ENCODE measurements at regions not wholly inside any gene's neighbourhood (a gene's known extent, or its start where the extent isn't known, plus 50 kb on each side); places are given as distances from the start of the nearest gene placed in this dataset.
"Not testable (repeated sequence)": the region's sequence is repeated elsewhere in the genome, so short reads cannot be mapped to it uniquely, and the experiment has no call there.

DNA sequence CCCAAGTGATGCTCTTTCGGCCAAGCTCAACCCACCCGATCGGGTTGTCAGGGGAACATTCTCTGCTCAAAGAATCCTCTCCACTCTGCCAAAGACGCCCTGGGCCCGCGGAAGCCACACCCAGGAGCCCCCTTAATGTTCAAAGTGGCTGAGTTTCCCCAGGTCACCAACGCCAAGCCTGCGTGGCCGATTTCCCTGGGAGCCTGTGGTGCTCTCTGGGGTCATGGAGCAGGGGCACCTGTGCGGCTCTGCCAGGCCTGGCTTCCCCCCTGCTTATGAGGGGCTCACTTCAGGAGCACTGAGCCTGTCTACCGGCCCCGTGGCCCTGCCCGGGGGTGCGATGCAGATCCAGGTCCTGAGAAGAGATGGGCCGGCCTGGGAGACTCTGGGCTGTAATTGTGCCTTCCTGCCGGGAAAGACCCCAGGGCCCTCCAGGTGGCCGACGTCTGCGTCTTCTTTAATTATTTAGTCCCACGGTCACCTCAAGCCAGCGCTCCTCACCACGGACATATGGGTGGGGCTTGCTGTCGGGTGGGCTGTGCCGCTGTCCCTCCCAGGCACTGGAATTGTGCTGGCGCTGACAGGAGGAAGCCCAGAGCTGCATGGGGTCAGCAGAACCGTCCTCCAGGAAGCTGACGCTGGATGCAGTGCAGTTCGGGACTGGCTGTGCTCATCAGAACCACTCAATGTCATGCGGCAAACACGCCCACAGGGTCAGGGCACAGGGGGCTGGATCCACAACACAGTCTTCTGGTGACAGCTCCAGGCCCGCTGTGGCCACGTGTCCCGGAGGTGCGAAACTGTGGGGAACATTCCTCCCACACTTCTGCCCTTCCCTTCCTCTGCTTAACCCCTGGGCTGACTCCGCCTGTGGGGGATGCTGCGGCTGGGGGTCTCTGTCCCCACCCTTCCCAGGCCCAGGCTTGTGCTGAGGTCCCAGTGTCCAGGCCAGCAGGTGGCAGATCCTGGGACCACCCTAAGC lies 267.6 kb upstream of the SFSWAP start:
- no peak for DNase-seq

DNA sequence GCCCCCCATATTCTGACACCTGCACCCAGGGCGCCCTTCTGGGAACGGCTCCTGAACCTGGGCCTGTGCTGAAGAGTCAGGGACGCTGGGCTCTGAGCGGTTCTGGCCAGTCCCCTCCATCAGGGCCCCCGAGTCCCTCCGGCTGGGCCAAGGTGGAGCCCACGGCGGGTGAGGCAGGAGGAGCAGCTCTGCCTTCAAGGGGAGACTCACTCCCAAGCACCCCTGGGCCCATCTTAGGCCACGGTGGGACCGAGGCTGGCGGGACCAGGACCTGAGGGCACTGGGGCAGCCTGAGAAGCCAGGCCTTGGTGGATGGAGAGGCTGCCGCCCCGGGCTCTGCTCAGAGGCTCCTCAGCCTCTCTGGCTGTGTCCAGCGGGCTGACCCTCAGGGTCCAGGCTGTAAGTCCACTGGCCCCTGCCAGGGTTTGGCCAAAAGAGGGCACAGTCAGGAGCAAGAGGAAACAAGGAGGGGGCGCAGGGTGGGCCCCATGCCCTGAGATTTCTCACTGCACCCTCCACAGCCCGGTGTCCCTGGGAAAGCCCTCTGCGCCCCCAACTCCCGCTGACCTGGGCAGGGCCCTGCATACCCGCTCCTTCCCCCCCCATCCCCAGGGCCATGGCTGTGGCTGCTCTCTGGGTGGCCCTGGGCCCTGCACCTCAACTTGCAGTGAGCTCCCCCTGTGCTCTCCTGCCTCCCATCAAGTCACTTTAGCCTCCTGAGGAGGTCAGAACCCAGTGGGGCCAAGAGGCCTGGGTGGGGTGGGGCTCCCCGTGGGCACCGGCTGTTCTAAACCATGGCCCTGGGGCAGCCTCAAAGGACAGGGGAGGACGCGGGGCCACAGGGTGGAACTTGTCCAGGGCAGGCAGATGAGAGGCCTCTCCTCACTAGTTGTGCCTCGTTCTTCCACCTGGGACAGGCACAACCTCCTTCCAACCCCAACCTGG lies 266.4 kb upstream of the SFSWAP start:
- DNase-seq: no peak

DNA sequence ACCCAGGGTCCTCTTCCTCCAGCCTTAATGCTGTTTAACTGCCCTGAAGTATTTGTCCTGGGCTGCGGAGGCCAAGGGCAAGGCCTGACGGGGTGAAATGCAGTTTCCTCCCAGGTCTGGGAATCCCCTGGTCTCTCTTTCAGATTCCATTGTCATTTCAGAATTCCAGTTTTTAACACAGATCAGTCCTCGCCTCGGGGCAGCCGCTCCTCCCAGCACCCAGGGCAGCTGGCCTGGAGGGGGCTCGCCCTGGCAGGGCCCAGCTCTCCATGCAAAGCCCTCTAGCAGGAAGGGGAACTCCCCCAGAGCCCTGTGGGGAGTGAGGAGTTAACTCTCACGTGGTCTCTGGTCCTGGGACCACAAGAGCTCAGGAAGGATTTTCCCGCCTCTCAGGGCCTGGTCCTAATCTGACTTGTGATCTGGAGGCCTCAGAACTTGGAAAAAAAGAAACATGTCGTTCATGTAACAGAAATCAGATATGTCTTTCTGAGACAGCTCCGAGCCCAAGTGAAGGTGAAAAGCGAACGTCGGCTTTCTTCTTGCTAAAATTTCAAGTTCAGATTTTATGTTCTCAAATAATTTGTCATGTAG lies 265.6 kb upstream of the SFSWAP start:
- no peak for DNase-seq

DNA sequence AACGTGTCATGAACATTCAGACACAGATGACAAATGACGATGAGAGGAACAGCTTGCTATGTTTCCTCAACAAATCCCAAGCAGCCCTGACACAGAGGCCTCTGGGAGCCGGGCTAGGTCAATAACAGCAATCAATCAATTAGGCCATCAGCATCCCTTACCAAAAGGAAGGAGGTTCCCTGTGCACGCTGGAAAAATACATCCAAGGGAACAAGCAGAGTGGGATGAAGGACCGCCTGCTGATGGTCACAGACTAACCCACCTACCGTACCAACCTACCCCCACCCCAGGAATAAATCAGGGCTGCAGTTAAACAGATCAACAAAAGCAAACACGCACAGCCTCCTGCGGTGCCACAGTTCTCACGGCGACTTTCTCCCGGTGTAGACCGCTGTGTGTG lies 265.1 kb upstream of the SFSWAP start:
- DNase-seq: no peak

DNA sequence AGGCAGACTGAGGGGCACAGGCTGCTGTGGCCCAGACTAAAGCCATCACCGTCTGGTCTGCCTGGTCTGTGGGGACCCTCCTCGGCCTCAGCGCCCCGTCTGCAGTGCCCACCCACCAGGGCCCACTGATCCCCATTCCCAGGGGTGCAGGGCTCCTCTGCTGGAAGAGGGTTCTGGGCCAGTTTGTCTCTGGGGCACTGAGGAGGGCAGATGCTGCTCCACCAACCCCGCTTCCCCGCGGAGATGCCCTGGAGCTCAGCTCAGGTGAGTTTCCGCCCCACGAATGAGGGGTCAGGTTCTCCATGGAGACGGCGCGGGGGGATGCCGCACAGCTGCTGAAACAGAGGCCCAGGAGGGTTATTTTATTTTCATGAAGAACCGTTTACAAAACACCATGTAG lies 263.3 kb upstream of the SFSWAP start:
- DNase-seq: not testable (repeated sequence)

DNA sequence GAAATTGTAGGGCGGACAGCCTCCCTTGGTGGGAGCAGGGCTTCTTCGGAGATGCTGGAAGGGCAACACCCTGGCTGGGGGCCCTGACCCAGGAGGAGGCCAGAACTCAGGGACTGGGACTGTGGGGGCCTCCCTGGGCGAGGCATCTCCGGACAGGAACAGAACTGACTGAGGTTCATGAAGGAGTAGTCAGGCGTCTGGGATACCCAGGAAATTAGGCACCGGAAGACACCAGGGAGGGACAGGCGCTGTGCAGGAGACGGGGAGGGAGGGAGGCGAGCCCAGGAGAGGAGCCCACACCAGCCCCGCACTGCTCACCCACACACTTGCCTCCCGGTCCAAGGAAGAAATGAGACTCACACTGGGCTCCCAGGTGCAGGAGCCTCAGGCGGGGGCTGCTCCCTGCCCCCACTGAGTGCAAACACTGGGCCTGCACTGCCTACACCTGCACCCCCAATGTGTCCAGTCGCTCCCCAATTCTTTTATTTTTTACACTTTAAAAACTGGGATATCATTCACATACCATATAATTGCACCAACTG lies 262.6 kb upstream of the SFSWAP start:
- DNase-seq: no peak

DNA sequence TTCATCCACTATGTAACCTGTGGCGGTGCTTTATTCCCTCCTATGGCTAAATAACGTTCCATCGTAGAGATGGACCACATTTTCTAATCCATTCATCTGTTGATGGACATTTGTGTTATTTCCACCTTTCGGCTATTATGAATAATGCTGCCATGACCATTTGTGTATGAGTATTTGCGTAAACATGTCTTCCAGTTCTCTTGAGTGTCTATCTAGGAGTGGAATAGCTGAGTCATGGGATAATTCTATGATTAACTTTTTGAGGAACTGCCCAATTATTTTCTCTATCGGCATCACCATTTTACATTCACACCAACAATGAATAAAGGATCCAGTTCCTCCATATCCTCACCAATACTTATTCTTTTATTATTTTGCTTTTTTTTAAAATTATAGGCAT lies 261.9 kb upstream of the SFSWAP start:
- DNase-seq: no peak

DNA sequence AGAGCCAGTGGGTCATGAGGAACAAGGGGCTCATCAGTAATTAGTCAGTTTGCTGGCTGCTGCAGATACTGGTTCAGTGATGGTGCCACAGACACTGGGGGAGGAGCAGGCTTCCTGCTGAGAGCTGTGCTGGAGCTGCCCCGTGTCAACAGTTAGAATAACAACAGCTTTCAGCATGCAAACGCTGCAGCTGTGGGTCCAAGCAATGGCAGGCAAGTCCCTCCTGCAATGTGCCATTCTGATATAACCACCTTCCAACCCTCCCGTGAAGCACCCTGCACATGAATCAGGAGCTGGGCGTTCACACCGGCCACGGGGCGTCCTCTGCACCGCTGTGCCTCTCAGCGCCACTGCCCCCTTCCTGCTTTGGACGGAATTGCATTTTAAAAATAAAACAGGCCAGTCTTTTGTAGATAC lies 258.4 kb upstream of the SFSWAP start:
- DNase-seq: no peak

DNA sequence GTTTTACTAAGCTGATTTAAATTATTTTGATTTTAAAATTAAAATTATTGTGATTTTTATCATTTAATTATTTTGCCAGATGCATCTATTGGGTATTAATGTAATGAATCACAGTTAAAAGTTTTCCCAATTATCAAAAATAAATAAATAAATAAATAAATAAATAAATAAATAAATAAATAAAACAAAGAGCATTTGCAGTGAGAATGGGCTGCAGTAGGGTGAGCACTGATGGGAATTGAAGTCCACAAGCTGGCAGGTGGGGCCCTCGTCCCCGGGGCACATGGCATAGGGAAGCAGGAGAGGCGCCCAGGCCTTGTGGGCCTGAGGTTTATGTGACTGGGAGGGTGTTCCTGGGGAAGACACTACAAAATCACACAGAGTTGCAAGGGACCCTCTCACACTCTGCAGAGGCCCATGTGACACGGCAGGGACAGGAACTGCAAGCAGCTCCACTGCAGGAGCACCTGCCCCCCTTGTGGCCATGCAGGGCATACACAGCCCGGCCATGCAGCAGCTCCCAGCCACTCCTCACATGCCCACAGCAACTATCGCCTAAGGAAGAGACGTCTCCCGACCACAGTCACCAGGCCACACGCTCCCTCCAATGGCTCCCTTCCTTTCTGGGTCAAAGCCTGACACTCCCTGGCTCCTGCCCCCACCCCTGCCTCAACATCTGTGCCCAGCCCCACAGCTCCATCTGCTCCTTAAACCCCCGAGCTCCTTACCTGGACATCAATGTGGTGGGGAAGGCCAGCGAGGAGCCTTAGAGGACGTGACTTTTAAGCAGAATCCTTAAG lies 256.3 kb upstream of the SFSWAP start:
- peak; percentile 12 for DNase-seq

DNA sequence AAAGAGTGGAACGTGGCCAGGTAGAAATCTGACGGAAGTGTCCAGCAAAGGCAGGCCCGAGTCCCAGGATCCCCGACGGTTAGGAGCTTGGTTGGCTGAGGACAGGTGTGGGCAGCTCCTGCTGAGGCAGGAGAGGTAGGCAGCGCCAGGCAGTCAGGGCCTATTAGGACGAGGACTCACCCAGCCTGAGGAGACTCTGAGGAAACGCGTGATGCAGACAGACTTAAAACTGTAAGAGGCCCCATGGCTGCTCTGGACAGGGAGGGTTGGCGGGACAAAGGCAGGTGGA lies 255.7 kb upstream of the SFSWAP start:
- DNase-seq: no peak

DNA sequence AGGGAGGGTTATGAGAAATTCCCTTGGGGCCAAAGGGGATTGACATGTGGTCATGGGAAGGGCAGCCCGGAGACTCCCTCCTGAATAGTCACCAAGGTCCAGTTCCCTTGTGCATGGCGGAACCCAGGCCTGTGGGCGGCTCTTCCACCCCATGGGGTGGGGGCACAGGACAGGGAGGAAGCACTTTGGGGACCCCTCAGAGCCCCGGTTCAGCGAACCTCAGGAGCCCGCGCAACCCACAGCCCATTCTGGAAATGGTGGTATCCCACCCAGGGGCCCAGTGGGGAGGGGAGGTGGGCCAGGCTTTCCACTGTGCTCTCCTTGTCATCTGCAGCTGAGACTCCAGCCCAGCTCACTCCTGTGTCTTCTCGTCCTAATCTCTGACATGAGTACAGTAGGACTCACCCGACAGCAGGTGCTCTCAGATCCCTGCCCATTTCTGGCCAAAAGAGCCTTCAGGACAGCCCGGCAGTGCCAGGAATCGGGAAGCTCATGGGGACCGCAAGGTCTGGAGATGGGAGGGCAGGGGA lies 255.2 kb upstream of the SFSWAP start:
- no peak for DNase-seq

DNA sequence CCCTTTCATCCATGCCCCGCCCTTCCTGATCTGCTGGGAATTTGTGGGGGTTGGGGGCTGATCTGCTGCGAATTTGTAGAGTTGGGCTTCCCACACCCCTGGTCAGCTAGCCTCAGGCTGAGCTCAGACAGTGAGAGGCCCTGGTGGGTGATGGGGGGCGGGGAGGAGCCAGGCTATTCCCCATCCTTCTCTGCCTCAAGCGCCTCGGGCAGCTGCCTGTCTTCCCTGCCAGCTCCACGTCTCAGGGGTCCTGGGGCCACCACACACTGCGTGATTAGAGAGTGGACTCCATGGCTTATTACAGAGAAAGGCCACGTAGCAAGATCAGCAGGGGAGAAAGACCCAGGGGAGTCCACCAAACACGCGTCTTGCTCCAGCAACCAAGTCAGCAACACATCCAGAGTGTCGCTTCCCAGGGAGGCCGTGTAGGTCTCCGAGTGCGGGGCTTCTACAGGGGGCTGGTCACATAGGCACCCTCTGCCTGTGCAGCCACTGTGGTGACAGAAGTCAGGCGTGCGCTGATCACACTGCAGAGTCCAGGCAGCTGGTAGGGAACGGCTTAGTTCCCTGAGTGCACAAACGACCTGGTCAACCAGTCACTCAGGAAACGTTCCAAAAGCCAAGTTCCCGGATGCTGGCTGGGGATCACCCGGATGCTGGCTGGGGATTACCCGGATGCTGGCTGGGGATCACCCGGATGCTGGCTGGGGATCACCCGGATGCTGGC lies 254.4 kb upstream of the SFSWAP start:
- no peak for DNase-seq

DNA sequence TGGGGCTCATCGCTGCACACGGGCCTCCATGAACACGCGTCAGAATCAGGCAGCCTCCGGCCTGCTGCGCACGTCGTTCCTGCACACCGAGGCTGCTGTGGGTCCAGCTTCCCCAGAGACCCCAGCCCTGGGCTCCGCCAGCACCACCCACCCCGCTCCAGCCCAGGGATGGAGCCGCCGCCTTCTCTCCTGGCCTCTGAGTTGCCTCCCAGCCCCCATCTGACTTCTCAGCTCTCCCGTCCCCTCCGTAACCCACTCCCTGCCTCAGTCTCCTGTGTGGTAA lies 253.9 kb upstream of the SFSWAP start:
- no peak for DNase-seq

DNA sequence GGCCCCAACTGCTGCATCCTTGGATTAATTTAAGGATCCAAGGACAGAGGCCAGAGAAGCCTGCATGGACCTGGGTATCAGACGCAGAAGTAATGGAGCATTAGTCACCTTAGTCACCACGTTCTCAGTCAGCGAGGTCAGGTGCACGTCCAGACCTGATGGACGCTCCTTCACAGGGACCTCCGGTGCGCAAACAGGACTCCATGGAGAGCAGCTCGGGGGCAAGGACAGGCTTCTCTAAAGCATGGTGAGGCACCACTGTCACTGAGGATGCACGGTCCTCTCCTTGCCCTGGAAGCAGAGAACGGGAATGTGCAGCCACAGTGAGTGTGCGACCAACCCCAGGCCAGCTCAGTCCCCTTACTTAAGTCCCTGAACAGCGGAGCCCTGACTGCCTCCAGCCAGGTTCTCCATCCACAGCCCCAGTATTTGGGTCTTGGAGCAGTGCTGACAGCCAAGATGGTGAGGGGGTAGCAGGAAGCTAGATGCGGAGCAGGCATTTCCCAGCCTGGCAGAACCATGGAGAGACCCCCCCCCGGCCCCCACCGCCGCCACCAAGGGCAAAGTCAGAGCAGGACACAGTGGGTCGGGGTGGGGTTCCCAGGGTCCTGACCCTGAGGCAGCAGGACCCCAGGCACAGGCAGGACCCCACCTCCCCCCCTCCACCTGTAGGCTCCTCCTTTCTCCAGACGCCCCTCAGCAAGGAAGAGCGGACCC lies 253.4 kb upstream of the SFSWAP start:
- DNase-seq: no peak

DNA sequence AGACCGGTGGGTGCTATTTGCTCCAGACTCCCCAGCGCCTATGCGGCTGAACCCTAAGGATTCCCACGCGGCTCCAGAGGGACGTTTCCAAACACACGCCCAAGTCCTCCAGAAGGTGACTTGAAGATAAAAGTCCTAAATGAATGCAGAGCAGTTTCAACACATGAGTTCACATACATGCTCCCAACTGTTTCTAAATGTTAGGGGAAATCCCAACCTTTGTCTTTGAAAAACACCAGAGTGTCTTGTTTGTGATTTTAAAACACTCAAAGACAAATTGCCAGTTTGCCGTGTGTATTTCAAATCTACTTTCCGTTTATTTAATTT lies 252.9 kb upstream of the SFSWAP start:
- DNase-seq: no peak

DNA sequence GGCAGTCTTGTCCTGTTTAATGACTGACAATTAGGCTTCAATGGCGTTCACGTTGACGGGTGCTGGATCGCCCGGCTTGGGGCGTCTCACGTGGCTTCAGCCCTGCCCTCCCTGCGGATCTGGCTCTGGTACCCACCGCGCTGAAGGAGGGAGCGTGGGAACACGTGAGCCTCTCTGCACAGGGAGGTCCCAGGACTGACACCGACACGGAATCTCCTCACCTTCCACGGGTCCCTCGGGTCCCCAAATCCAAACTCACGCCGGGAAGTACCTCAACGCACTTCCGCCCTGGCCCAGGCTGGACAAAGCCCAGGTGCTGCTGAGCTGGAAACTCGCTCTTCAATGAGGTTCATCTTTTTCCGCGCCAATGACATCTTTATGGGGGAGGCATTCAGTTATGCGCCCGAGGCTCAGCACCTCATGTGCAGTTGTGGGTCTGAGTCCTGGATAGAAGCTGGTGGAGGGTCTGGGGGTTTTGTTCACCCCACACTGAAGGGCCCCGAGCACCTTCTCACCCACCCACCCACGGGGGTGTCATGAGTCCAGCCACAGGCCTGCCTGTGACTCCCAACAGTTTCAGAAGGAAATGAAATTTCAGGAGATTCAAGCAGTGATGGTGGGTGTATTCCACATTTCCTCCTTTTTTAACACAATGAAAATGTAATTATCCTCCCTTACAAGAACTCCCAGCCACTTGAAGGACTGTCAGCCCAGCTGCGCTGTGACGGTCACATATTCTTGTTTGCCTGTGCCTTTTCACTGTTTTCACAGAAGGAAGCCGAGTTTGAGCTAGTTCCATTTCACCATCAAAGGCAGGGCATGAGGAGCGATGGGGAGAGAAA lies 251.7 kb upstream of the SFSWAP start:
- DNase-seq: no peak

DNA sequence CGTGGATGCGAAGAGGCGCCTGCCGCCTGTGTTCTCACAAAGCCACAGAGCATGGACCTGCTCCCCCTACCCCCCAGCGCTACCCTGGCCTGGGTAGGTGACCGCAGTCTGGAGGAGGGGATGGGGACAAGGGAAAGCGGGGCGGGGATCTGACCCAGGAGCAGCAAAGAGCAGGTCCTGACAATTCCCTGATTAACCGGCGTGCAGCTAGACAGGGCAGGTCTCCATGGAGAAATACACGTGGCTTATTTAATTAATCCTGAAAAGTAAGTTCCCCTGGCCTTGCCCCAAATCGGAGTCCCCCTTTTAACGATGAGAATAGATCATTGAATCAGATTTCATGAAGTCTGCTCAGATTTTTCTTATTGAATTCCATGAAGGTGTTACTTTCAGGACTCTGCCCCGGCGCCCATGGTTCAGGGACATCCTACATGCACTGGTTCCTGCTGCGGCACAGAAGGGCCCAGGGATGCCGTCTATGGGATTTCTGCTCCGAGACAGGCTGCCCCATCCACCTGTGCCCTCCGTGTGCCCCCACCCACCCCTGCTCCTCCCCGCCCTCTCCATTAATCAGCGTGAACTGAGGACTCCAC lies 251.0 kb upstream of the SFSWAP start:
- no peak for DNase-seq

DNA sequence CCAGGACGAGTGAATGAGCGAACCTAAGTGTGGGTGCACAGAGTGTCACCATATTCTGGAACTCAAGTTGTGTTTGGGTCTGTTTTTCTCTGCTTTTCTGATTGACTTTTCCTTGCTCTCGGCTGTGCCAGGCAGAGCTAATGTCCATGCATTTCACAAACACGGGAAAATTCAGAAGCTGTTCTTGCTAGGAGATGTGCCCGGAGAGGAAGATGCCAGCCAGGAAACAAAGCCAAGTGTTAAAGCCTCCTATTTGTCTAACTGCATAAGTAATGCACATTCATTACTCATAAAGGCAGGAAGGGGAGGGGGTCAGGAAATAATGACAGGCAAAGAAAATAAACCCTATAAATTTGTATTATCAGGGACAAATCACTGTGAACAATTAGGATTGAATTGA lies 250.4 kb upstream of the SFSWAP start:
- no peak for DNase-seq

DNA sequence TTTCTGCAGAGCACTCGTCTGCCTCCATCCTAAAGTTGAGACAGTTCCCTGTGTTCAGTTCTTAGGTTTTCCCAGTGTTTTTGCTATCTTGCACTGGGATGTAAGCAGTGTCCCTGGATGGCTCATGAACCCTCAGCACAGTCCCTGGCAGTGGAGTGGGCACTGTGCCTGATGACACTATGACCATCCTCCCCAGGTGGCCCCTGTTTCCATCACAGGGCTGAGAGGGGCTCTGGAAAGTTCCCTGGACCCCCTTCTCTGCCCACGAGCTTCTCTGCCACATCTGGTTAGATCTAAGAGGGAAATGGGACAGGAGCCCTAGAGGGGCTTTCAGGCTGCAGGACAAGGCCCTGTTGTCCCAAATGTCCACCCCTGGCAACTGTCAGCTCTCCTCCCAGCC lies 249.8 kb upstream of the SFSWAP start:
- DNase-seq: no peak

DNA sequence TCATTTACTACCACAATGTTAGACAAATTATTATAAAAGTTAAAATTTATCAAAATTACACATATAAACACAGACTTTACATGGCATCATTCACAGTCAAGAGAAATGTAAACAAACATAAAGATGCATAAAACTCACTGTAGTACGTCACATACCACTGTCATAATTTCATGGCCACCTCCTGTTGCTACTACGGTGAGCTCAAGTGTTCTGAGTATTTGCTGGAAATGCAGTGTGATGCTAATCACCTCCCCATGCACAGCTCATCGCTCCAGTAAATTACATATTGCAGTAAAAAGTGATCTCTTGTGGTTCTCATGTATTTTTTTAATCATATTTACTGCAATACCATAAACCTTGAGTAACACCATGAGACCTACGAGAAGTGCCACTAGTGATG lies 247.7 kb upstream of the SFSWAP start:
- DNase-seq: no peak
